GM23248 (cell line): ENCODE measurements at regions not wholly inside any gene's neighbourhood (a gene's known extent, or its start where the extent isn't known, plus 50 kb on each side); places are given as distances from the start of the nearest gene placed in this dataset.

Source experiments
- DNase-seq: peaks from one replicate; pipeline ENCODE4 v3.0.0-alpha.2; 2015
- H2AFZ ChIP-seq: fragments of 200-600 bp; sonication (generic); 2 replicates; pipeline ENCODE4 v1.6.1; 2016; ENCODE audit warnings: antibody characterized with exemption
- H3F3A ChIP-seq: fragments of 200-600 bp; sonication (generic); 2 replicates; pipeline ENCODE4 v1.6.1; 2016; ENCODE audit warnings: mild to moderate bottlenecking, antibody characterized with exemption, mixed run types; ENCODE audit not compliant: insufficient read depth
- H3K27ac ChIP-seq: fragments of 200-600 bp; sonication (generic); 2 replicates; pipeline ENCODE4 v1.5.1; 2016; ENCODE audit warnings: mild to moderate bottlenecking
- H3K27me3 ChIP-seq: fragments of 200-600 bp; sonication (generic); replicated peaks from 2 replicates; pipeline ENCODE4 v1.6.1; 2016; ENCODE audit warnings: mild to moderate bottlenecking; ENCODE audit not compliant: insufficient read depth
- H3K36me3 ChIP-seq: fragments of 200-600 bp; sonication (generic); 2 replicates; pipeline ENCODE4 v1.6.1; 2016; ENCODE audit warnings: low read depth, mild to moderate bottlenecking
- H3K4me1 ChIP-seq: fragments of 200-600 bp; sonication (generic); 2 replicates; pipeline ENCODE4 v1.6.1; 2016; ENCODE audit warnings: mild to moderate bottlenecking; ENCODE audit not compliant: insufficient read depth
- H3K4me2 ChIP-seq: fragments of 200-600 bp; sonication (generic); one replicate; pipeline ENCODE4 v1.6.1; 2016; ENCODE audit warnings: mild to moderate bottlenecking; ENCODE audit not compliant: unreplicated experiment
- H3K4me3 ChIP-seq: fragments of 200-600 bp; sonication (generic); 2 replicates; pipeline ENCODE4 v1.5.1; 2016; ENCODE audit warnings: mild to moderate bottlenecking
- H3K79me2 ChIP-seq: fragments of 200-600 bp; sonication (generic); 2 replicates; pipeline ENCODE4 v1.6.1; 2016; ENCODE audit warnings: mild to moderate bottlenecking; ENCODE audit not compliant: insufficient read depth
- H3K9ac ChIP-seq: fragments of 200-600 bp; sonication (generic); 2 replicates; pipeline ENCODE4 v1.6.1; 2016; ENCODE audit warnings: mild to moderate bottlenecking
- H3K9me2 ChIP-seq: fragments of 200-600 bp; sonication (generic); 2 replicates; pipeline ENCODE4 v1.6.1; 2016; ENCODE audit warnings: mixed run types, mild to moderate bottlenecking, moderate library complexity; ENCODE audit not compliant: insufficient read depth
- H3K9me3 ChIP-seq: fragments of 200-600 bp; sonication (generic); one replicate; pipeline ENCODE4 v1.6.1; 2017; ENCODE audit warnings: low read depth
- H4K20me1 ChIP-seq: fragments of 200-600 bp; sonication (generic); 2 replicates; pipeline ENCODE4 v1.6.0; 2016; ENCODE audit not compliant: insufficient read depth
- EZH2 ChIP-seq: fragments of 200-600 bp; sonication (generic); IDR thresholded peaks from 2 replicates; pipeline ENCODE4 v1.6.1; 2018; ENCODE audit warnings: antibody characterized with exemption, mild to moderate bottlenecking; ENCODE audit not compliant: insufficient read depth, poor library complexity, severe bottlenecking
- EZH2phosphoT487 ChIP-seq: fragments of 200-600 bp; sonication (generic); IDR thresholded peaks from 2 replicates; pipeline ENCODE4 v1.6.1; 2018; ENCODE audit warnings: antibody characterized with exemption, moderate library complexity, mild to moderate bottlenecking, low read depth; ENCODE audit not compliant: insufficient read depth
- WGBS, 2 experiments: methylation state at CpG; one replicate each; pipeline ENCODE4 v1.1.6; 2015 to 2017; ENCODE audit warnings: low lambda C conversion rate in 2 of 2, low coverage in 1 of 2; ENCODE audit errors: missing lambda C conversion rate in 2 of 2; 5-methylcytosine and 5-hydroxymethylcytosine counted together
- in situ Hi-C: fragments of 300-500 bp; cut with MboI; formaldehyde crosslinking; loops from 2 replicates; pipeline ENCODE4 v1.15.0; 2020

DNA sequence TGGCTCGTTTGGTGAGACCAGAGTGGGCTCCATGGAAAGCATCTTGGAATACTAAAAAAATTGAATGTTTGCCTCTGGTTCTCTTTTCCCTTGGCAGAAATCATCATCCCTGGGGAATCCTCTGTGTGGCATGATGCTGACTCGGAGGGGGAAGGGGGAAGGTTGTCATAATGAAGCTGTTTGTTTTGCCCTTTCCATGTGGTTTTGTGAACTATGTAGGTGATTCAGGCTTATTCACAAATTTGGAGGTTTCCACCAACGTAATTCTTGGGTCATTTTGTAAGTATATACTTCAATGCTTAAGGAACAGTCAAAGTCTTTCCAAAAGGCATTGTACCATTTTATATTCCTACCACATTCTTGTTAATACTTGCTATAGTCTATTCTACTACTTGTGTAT lies 754.0 kb upstream of the FAT3 start:
- no peaks in the 10 kb centered on the region for H4K20me1 ChIP-seq
- H3K9ac ChIP-seq: no peak overlapping the region
- in situ Hi-C loops: no loop called here
- H3K36me3 ChIP-seq: no peaks in the 10 kb centered on the region
- no peaks in the 10 kb centered on the region for H3F3A ChIP-seq
- no peak overlapping the region for H3K4me2 ChIP-seq
- H3K9me2 ChIP-seq: no peaks in the 10 kb centered on the region
- TF ChIP-seq EZH2 (no peak), EZH2phosphoT487 (no peak)
- no peak overlapping the region for H3K4me3 ChIP-seq
- no peaks in the 10 kb centered on the region for H3K27me3 ChIP-seq
- no peaks in the 10 kb centered on the region for H3K9me3 ChIP-seq
- no peak for DNase-seq
- 6 to 7% methylated on average over 3 of the region's 3 CpGs for WGBS, 2 experiments
- H3K4me1 ChIP-seq: no peaks in the 10 kb centered on the region
- H3K79me2 ChIP-seq: no peaks in the 10 kb centered on the region
- no peak overlapping the region for H3K27ac ChIP-seq
- no peak overlapping the region for H2AFZ ChIP-seq

DNA sequence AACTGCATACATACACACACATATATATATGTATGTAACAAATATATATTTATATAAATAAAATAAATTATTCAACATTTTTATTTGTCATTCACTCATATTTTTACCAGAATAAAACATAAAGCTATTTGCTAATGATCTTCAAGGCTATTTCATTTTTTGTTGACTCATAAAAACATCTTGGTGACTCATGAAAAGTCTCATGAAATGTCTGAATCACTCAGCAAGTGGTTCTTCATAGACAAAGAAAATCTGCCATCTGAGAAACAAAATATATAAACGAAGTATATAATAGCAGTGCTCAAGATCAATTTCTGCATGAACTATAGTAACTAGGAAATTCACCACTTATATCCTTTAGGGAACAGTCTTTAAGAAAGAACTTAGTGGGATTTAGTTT lies 764.8 kb upstream of the FAT3 start:
- WGBS, 2 experiments: 3 to 9% methylated on average over 1 of the region's 1 CpG
- no peak for TF ChIP-seq EZH2
- TF ChIP-seq EZH2phosphoT487: no peak
- Histone ChIP-seq H3K36me3 (no peaks in the 10 kb centered on the region), H4K20me1 (no peaks in the 10 kb centered on the region), H3K9me2 (no peaks in the 10 kb centered on the region), H3K9me3 (no peaks in the 10 kb centered on the region), H3K4me1 (no peaks in the 10 kb centered on the region), H3K27me3 (no peaks in the 10 kb centered on the region), H3K9ac (no peak overlapping the region), H3K27ac (no peak overlapping the region), H3K4me2 (no peak overlapping the region), H3K79me2 (no peaks in the 10 kb centered on the region), H2AFZ (no peak overlapping the region), H3F3A (no peaks in the 10 kb centered on the region), H3K4me3 (no peak overlapping the region)
- no peak for DNase-seq
- in situ Hi-C loops: no loop called here

DNA sequence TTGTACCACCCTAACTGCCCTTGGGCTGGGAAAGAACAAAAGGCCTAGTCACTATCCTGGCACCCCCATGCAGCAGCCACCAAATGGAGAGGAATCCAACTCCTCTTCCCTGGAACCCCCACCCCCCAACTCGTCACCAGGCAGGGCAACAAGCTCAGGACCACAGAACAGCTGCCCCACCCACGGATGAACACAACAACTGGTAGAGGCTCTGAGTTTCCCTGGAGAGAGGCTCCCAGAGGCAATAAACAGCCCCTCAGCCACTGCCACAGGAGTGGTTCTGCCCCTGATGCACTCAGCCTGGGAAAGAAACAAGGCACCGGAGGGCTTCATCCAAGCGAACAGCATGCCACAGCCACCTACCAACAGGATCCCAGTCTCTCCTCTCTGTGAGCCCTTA lies 778.4 kb upstream of the FAT3 start:
- H3K9me2 ChIP-seq: no peaks in the 10 kb centered on the region
- in situ Hi-C loops: no loop called here

DNA sequence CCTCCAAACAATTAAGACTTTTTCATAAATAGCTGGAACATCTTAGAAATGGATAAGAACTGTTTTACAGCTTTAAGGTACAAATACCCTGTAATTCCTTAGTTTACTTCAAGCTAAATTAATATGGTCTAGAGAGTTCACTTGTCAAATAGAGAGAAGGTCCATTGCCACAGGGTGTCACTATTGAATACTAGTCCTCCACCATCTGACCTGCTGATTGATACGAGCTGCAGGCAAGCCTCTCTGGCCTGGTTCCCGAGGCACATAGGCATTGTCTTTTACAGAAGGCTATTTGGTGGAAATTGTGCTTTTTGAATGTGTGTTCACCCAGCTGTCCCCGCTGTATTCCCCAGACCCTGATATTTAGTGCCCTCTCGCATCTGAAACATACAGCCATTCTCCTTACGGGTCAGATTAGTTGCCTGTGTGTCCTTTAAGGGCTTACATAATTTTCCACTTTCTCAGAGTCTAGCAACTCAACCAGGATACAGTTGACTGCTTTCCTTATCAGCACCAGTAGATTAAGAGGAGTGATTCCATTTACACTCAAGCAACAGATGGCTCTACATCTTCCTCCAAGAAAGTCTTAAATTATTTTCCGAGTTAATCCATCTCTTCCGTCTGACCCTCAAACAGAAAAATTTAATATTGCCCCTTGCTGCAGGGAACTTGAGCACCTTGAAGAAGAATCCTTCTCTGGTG lies 788.8 kb upstream of the FAT3 start:
- DNase-seq: no peak
- Histone ChIP-seq H3K4me2 (no peak overlapping the region), H4K20me1 (no peaks in the 10 kb centered on the region), H3K27me3 (no peaks in the 10 kb centered on the region), H3K27ac (no peak overlapping the region), H3K36me3 (no peaks in the 10 kb centered on the region), H3K4me3 (no peak overlapping the region), H3K9me2 (no peaks in the 10 kb centered on the region), H3K79me2 (no peaks in the 10 kb centered on the region), H3F3A (no peaks in the 10 kb centered on the region), H3K9me3 (no peaks in the 10 kb centered on the region), H2AFZ (no peak overlapping the region), H3K4me1 (no peaks in the 10 kb centered on the region), H3K9ac (no peak overlapping the region)
- TF ChIP-seq EZH2phosphoT487: no peak
- no peak for TF ChIP-seq EZH2
- 12 to 14% methylated on average over 7 of the region's 7 CpGs for WGBS, 2 experiments
- in situ Hi-C loops: loop anchor here (10.0 kb wide), 1 partner anchor 59 kb away; no protein-coding TSS in a partner anchor

More for the DNA sequence above, 778.4 kb upstream of the FAT3 start:
- no peaks in the 10 kb centered on the region for H3K4me1 ChIP-seq
- H2AFZ ChIP-seq: no peak overlapping the region
- no peaks in the 10 kb centered on the region for H3K36me3 ChIP-seq
- WGBS, 2 experiments: 30 to 36% methylated on average over 4 of the region's 4 CpGs
- no peaks in the 10 kb centered on the region for H3K27me3 ChIP-seq
- no peak overlapping the region for H3K9ac ChIP-seq
- no peak for DNase-seq
- H4K20me1 ChIP-seq: no peaks in the 10 kb centered on the region
- no peak overlapping the region for H3K4me3 ChIP-seq
- no peaks in the 10 kb centered on the region for H3K79me2 ChIP-seq
- TF ChIP-seq EZH2phosphoT487: no peak
- no peak for TF ChIP-seq EZH2
- no peak overlapping the region for H3K4me2 ChIP-seq
- no peaks in the 10 kb centered on the region for H3F3A ChIP-seq
- no peak overlapping the region for H3K27ac ChIP-seq
- no peaks in the 10 kb centered on the region for H3K9me3 ChIP-seq
